ENCODE measurements at regions not wholly inside any gene's neighbourhood (a gene's known extent, or its start where the extent isn't known, plus 50 kb on each side); places are given as distances from the start of the nearest gene placed in this dataset.

DNA sequence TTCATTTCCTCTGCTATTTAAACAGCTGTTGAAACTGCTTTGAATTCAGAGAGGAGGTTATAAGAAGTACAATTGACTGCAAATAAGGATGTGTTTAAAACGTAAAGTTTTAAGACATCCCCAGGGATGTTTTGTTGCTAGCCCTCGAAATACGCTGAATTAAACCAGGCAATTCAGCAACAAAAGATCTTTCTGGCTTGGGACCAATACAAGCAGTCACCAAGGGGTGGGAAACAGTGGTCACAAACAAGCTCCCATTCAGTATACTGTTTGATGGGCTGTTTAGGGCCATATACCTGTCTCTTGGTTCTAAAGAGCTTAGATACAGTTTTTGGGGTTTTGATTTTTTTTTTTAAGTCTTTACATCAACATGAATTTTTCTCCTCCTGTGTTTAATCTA, 446.3 kb upstream of the POT1 start:
- no peak overlapping the region for H3K27ac ChIP-seq
- no peaks in the 10 kb centered on the region for H3K36me3 ChIP-seq
- no peaks in the 10 kb centered on the region for H3K9me3 ChIP-seq
- intact Hi-C loops (cut with DNase I), result no loop called here
- no peaks in the 10 kb centered on the region for H3K27me3 ChIP-seq
- 46 to 56% (median 51%) methylated on average over 3 of the region's 3 CpGs for WGBS, 4 donors
- no peak overlapping the region for H3K4me3 ChIP-seq
- no peak for TF ChIP-seq POLR2A (IDR thresholded peaks at IDR 0.05)
- TF ChIP-seq, protein P1, sequence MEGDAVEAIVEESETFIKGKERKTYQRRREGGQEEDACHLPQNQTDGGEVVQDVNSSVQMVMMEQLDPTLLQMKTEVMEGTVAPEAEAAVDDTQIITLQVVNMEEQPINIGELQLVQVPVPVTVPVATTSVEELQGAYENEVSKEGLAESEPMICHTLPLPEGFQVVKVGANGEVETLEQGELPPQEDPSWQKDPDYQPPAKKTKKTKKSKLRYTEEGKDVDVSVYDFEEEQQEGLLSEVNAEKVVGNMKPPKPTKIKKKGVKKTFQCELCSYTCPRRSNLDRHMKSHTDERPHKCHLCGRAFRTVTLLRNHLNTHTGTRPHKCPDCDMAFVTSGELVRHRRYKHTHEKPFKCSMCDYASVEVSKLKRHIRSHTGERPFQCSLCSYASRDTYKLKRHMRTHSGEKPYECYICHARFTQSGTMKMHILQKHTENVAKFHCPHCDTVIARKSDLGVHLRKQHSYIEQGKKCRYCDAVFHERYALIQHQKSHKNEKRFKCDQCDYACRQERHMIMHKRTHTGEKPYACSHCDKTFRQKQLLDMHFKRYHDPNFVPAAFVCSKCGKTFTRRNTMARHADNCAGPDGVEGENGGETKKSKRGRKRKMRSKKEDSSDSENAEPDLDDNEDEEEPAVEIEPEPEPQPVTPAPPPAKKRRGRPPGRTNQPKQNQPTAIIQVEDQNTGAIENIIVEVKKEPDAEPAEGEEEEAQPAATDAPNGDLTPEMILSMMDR (IDR thresholded peaks at IDR 0.05), result no peak
- no peak for DNase-seq
- no peak for ATAC-seq
- H3K4me1 ChIP-seq, result no peaks in the 10 kb centered on the region

DNA sequence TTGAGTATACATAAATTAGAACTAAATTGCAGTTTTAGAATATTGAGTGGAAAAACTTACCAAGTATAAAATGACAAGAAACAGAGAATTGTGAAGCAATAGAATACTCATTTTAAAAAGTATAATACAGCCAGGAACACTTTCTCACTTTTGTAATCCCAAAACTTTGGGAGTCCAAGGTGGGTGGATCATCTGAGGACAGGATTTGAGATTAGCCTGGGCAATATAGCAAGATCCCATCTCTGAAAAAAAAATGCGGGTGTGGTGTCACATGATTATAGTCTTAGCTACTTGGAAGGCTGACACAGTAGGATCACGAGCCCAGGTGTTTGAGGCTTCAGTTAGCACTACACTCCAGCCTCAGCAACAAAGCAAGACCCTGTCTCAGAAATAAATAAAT, 440.9 kb upstream of the POT1 start:
- intact Hi-C loops (cut with DNase I), result no loop called here
- ATAC-seq, result no peak
- no peaks in the 10 kb centered on the region for H3K4me1 ChIP-seq
- no peaks in the 10 kb centered on the region for H3K9me3 ChIP-seq
- TF ChIP-seq, protein P1 (IDR thresholded peaks at IDR 0.05), result no peak
- no peak for TF ChIP-seq POLR2A (IDR thresholded peaks at IDR 0.05)
- DNase-seq, result no peak
- WGBS, 4 donors, result 71 to 85% (median 73%) methylated on average over 2 of the region's 2 CpGs
- H3K27ac ChIP-seq, result no peak overlapping the region
- H3K36me3 ChIP-seq, result no peaks in the 10 kb centered on the region
- no peaks in the 10 kb centered on the region for H3K27me3 ChIP-seq
- no peak overlapping the region for H3K4me3 ChIP-seq

DNA sequence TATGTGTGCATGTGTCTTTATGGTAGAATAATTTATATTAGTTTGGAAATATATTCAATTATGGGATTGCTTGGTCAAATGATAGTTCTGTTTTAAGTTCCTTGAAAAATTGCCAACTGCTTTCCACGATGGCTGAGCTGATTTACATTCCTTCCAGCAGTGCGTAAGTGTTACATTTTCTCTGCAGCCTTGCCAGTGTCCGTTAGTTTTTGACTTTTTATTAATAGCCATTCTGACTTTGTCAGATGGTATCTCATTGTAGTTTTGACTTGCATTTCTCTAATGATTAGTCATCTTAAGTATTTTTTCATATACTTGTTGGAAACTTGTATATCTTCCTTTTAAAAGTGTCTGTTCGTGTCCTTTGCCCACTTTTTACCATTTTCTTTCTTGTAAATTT, 434.2 kb upstream of the POT1 start:
- no peaks in the 10 kb centered on the region for H3K4me1 ChIP-seq
- peaks cover 0 to 6% (median 0%) of the 10 kb centered on the region in 12 donors for H3K9me3 ChIP-seq
- intact Hi-C loops (cut with DNase I), result no loop called here
- 46 to 54% (median 50%) methylated on average over 4 of the region's 4 CpGs for WGBS, 4 donors
- no peak overlapping the region for H3K27ac ChIP-seq
- ATAC-seq, result no peak
- no peak for TF ChIP-seq POLR2A (IDR thresholded peaks at IDR 0.05)
- TF ChIP-seq, protein P1 (IDR thresholded peaks at IDR 0.05), result no peak
- no peaks in the 10 kb centered on the region for H3K27me3 ChIP-seq
- H3K4me3 ChIP-seq, result no peak overlapping the region
- no peak for DNase-seq
- no peaks in the 10 kb centered on the region for H3K36me3 ChIP-seq

DNA sequence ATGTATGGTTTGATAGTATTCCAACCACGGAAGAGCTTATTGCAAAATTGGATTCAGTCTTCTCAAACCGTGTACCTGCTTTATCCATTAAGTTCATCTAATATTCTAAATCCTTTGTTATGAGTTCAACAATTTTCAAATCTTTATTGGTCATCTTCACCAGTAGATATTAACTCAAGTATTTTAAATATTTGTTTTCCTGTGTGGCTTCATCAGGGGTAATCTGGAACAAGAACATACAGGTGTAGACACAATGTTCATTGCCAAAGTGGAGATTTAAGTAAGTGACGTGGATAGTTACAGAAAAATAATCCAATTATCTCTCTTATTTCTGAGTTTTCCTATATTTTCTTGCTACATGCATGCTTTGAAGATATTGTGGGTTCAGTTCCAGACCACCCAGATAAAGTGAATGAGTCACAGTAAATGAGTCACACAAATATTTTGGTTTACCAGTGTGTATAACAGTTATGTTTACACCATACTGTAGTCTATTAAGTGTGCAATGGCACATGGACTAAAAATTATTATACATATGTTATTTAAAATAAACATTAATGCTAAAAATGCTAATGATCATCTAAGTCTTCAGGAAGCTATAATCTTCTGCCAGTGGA, 429.0 kb upstream of the POT1 start:
- intact Hi-C loops (cut with DNase I), result no loop called here
- peaks cover 0 to 6% (median 0%) of the 10 kb centered on the region in 12 donors for H3K9me3 ChIP-seq
- H3K36me3 ChIP-seq, result no peaks in the 10 kb centered on the region
- no peak for ATAC-seq
- H3K27me3 ChIP-seq, result no peaks in the 10 kb centered on the region
- 57 to 78% (median 68%) methylated on average over 3 of the region's 3 CpGs for WGBS, 4 donors
- no peak for DNase-seq
- no peak overlapping the region for H3K4me3 ChIP-seq
- H3K27ac ChIP-seq, result no peak overlapping the region
- peaks cover 0 to 3% (median 0%) of the 10 kb centered on the region in 12 donors for H3K4me1 ChIP-seq
- TF ChIP-seq, protein P1 (IDR thresholded peaks at IDR 0.05), result no peak
- TF ChIP-seq POLR2A (IDR thresholded peaks at IDR 0.05), result no peak
